RWPE2 (cell line): ENCODE measurements at regions not wholly inside any gene's neighbourhood (a gene's known extent, or its start where the extent isn't known, plus 50 kb on each side); places are given as distances from the start of the nearest gene placed in this dataset.
"Not testable (repeated sequence)": the region's sequence is repeated elsewhere in the genome, so short reads cannot be mapped to it uniquely, and the experiment has no call there.

Experiments used
- ATAC-seq: fragments of 200-7000 bp; cut with Tn5 transposase; 3 replicates; pipeline ENCODE4 v1.9.1; 2021; ENCODE audit warnings: low read depth
- DNase-seq: peaks from one replicate; pipeline ENCODE4 v3.0.0-alpha.2; 2020; ENCODE audit warnings: low spot score
- H3K27ac ChIP-seq: fragments of 450-650 bp; 2 replicates; pipeline ENCODE4 v1.5.1; 2017; ENCODE audit warnings: mild to moderate bottlenecking; ENCODE audit not compliant: poor library complexity, severe bottlenecking
- H3K27me3 ChIP-seq: fragments of 250-450 bp; sonication (Bioruptor Pico); 2 replicates; pipeline ENCODE4 v1.5.1; 2021; ENCODE audit warnings: mild to moderate bottlenecking, moderate library complexity; ENCODE audit not compliant: insufficient read depth, poor library complexity, severe bottlenecking
- H3K36me3 ChIP-seq: fragments of 250-450 bp; sonication (Bioruptor Pico); 2 replicates; pipeline ENCODE4 v1.5.1; 2020; ENCODE audit warnings: low read depth, mild to moderate bottlenecking, moderate library complexity
- H3K4me1 ChIP-seq: fragments of 250-450 bp; sonication (Bioruptor Pico); 2 replicates; pipeline ENCODE4 v1.5.1; 2021; ENCODE audit warnings: mild to moderate bottlenecking, moderate library complexity; ENCODE audit not compliant: insufficient read depth, poor library complexity, severe bottlenecking
- H3K4me3 ChIP-seq: fragments of 250-450 bp; sonication (Bioruptor Pico); 2 replicates; pipeline ENCODE4 v1.5.1; 2021; ENCODE audit warnings: mild to moderate bottlenecking, moderate library complexity; ENCODE audit not compliant: severe bottlenecking
- H3K9me3 ChIP-seq: fragments of 250-450 bp; sonication (Bioruptor Pico); 2 replicates; pipeline ENCODE4 v1.5.1; 2021; ENCODE audit warnings: mild to moderate bottlenecking, moderate library complexity; ENCODE audit not compliant: severe bottlenecking
- CTCF ChIP-seq: fragments of 450-650 bp; IDR thresholded peaks from one replicate; pipeline ENCODE4 v1.5.1; 2017; ENCODE audit warnings: mild to moderate bottlenecking, moderate library complexity; ENCODE audit not compliant: poor library complexity, severe bottlenecking

- no peak for TF ChIP-seq CTCF
Observed at GRCh38 chrX:952816-953215, 259.6 kb downstream of the CRLF2 start.

GRCh38 chrX:947262-947661 lies 265.2 kb downstream of the CRLF2 start:
- H3K4me1 ChIP-seq, H3K4me3 ChIP-seq, DNase-seq, H3K36me3 ChIP-seq, H3K9me3 ChIP-seq, H3K27me3 ChIP-seq, H3K27ac ChIP-seq, ATAC-seq: not testable (repeated sequence)

More at GRCh38 chrX:952816-953215, 259.6 kb downstream of the CRLF2 start:
- DNase-seq, result no peak
- no peaks in the 10 kb centered on the region for H3K36me3 ChIP-seq
- peaks cover 6% of the 10 kb centered on the region for H3K9me3 ChIP-seq
- no peak overlapping the region for H3K27ac ChIP-seq
- H3K4me1 ChIP-seq, result no peaks in the 10 kb centered on the region
- no peaks in the 10 kb centered on the region for H3K27me3 ChIP-seq
- H3K4me3 ChIP-seq, result no peak overlapping the region
- ATAC-seq, result no peak

- Histone ChIP-seq H3K27ac (no peak overlapping the region), H3K9me3 (peaks cover 2% of the 10 kb centered on the region), H3K4me3 (no peak overlapping the region), H3K36me3 (no peaks in the 10 kb centered on the region), H3K4me1 (no peaks in the 10 kb centered on the region), H3K27me3 (no peaks in the 10 kb centered on the region)
- ATAC-seq (no peak), DNase-seq (no peak)
- no peak for TF ChIP-seq CTCF
Observed at GRCh38 chrX:943035-943434, 269.4 kb downstream of the CRLF2 start.

- DNase-seq (no peak), ATAC-seq (no peak)
- no peaks in the 10 kb centered on the region for H3K27me3 ChIP-seq
- no peaks in the 10 kb centered on the region for H3K4me1 ChIP-seq
- no peak overlapping the region for H3K27ac ChIP-seq
- H3K36me3 ChIP-seq, result no peaks in the 10 kb centered on the region
- no peak overlapping the region for H3K4me3 ChIP-seq
- H3K9me3 ChIP-seq, result peaks cover 2% of the 10 kb centered on the region
- no peak for TF ChIP-seq CTCF
Observed at GRCh38 chrX:940691-941090, 271.8 kb downstream of the CRLF2 start.

GRCh38 chrX:936979-937769 lies 275.3 kb downstream of the CRLF2 start:
- Histone ChIP-seq H3K4me3 (no peak overlapping the region), H3K36me3 (no peaks in the 10 kb centered on the region), H3K27ac (no peak overlapping the region), H3K4me1 (no peaks in the 10 kb centered on the region), H3K9me3 (peaks cover 5% of the 10 kb centered on the region), H3K27me3 (no peaks in the 10 kb centered on the region)
- DNase-seq (no peak), ATAC-seq (no peak)
- no peak for TF ChIP-seq CTCF
